OCI-LY7 (cell line): ENCODE measurements at regions not wholly inside any gene's neighbourhood (a gene's known extent, or its start where the extent isn't known, plus 50 kb on each side); places are given as distances from the start of the nearest gene placed in this dataset.

Experiments
- CTCF ChIP-seq: fragments of 200-600 bp; sonication (generic); conservative IDR thresholded peaks from 2 replicates; pipeline ENCODE4 v1.5.1; 2014; ENCODE audit warnings: mild to moderate bottlenecking, antibody characterized with exemption, low read length, moderate library complexity, mixed read lengths
- EZH2phosphoT487 ChIP-seq: fragments of 200-600 bp; sonication (generic); IDR thresholded peaks from 2 replicates; pipeline ENCODE4 v1.6.1; 2018; ENCODE audit warnings: low read depth, borderline replicate concordance, mild to moderate bottlenecking, mixed run types, antibody characterized with exemption, low read length, moderate library complexity, mixed read lengths

GRCh38 chr16:85270374-85270773 is 158.1 kb upstream of the CIBAR2 start:
- TF ChIP-seq CTCF (no peak), EZH2phosphoT487 (no peak)
